ENCODE measurements at regions not wholly inside any gene's neighbourhood (a gene's known extent, or its start where the extent isn't known, plus 50 kb on each side); places are given as distances from the start of the nearest gene placed in this dataset.

- no peak for FAIRE-seq
- no peak overlapping the region for H3K27ac ChIP-seq (ENCODE audit: control insufficient read depth, insufficient read depth, low read length)
- no peak overlapping the region for H3K4me3 ChIP-seq (ENCODE audit: control insufficient read depth in 2 of 3, extremely low read depth in 1 of 3, insufficient read depth in 2 of 3, low read depth in 1 of 3, low read length in 3 of 3)
These were observed 1360.7 kb downstream of the ADGRL3 start for GRCh38 chr4:62560858-62561257.

GRCh38 chr4:62550121-62550520 is 1350.0 kb downstream of the ADGRL3 start:
- Histone ChIP-seq H3K79me2 (ENCODE audit: control insufficient read depth, insufficient read depth, low read length) (no peaks in the 10 kb centered on the region), H3K36me3 (ENCODE audit: control insufficient read depth in 2 of 2, extremely low read depth in 1 of 2, insufficient read depth in 2 of 2, low read length in 2 of 2) (no peaks in the 10 kb centered on the region), H4K20me1 (ENCODE audit: control insufficient read depth, extremely low read depth, insufficient read depth, low read length) (no peaks in the 10 kb centered on the region), H3K4me1 (ENCODE audit: control insufficient read depth, extremely low read depth, insufficient read depth, low read length) (no peaks in the 10 kb centered on the region), H3K9me3 (ENCODE audit: control insufficient read depth, low read depth, low read length) (no peaks in the 10 kb centered on the region), H3K4me2 (ENCODE audit: control insufficient read depth, extremely low read depth, insufficient read depth, low read depth, low read length) (no peak overlapping the region), H3K9ac (ENCODE audit: control insufficient read depth, extremely low read depth, insufficient read depth, low read length) (no peak overlapping the region), H2AFZ (ENCODE audit: control insufficient read depth, low read length) (no peak overlapping the region), H3K27me3 (ENCODE audit: control insufficient read depth, extremely low read depth, insufficient read depth, low read length) (no peaks in the 10 kb centered on the region), H3K4me3 (ENCODE audit: control insufficient read depth in 2 of 3, extremely low read depth in 1 of 3, insufficient read depth in 2 of 3, low read depth in 1 of 3, low read length in 3 of 3) (no peak overlapping the region), H3K27ac (ENCODE audit: control insufficient read depth, insufficient read depth, low read length) (no peak overlapping the region), H3K9me1 (ENCODE audit: control insufficient read depth, extremely low read depth, insufficient read depth, low read length) (no peaks in the 10 kb centered on the region)
- no peak for TF ChIP-seq EZH2 (IDR thresholded peaks at IDR 0.05; ENCODE audit: low read length)
- TF ChIP-seq, protein P1, sequence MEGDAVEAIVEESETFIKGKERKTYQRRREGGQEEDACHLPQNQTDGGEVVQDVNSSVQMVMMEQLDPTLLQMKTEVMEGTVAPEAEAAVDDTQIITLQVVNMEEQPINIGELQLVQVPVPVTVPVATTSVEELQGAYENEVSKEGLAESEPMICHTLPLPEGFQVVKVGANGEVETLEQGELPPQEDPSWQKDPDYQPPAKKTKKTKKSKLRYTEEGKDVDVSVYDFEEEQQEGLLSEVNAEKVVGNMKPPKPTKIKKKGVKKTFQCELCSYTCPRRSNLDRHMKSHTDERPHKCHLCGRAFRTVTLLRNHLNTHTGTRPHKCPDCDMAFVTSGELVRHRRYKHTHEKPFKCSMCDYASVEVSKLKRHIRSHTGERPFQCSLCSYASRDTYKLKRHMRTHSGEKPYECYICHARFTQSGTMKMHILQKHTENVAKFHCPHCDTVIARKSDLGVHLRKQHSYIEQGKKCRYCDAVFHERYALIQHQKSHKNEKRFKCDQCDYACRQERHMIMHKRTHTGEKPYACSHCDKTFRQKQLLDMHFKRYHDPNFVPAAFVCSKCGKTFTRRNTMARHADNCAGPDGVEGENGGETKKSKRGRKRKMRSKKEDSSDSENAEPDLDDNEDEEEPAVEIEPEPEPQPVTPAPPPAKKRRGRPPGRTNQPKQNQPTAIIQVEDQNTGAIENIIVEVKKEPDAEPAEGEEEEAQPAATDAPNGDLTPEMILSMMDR (optimal IDR thresholded peaks at IDR 0.05 in 1 of 3, IDR thresholded peaks at IDR 0.05 in 1 of 3, conservative IDR thresholded peaks at IDR 0.05 in 1 of 3; ENCODE audit: extremely low read depth in 1 of 3, insufficient read depth in 2 of 3, low read length in 3 of 3), result no peak
- FAIRE-seq, result no peak
- dilution Hi-C loops (cut with MboI; ENCODE audit: extremely low pct_ligation_motif_present, low sequenced_read_pairs), result no loop called here
- DNase-seq (ENCODE audit: low read depth, low spot score), result no peak

More at GRCh38 chr4:62560858-62561257, 1360.7 kb downstream of the ADGRL3 start:
- H4K20me1 ChIP-seq (ENCODE audit: control insufficient read depth, extremely low read depth, insufficient read depth, low read length), result no peaks in the 10 kb centered on the region
- no peaks in the 10 kb centered on the region for H3K27me3 ChIP-seq (ENCODE audit: control insufficient read depth, extremely low read depth, insufficient read depth, low read length)
- no peaks in the 10 kb centered on the region for H3K9me3 ChIP-seq (ENCODE audit: control insufficient read depth, low read depth, low read length)
- H3K9me1 ChIP-seq (ENCODE audit: control insufficient read depth, extremely low read depth, insufficient read depth, low read length), result no peaks in the 10 kb centered on the region
- no peaks in the 10 kb centered on the region for H3K4me1 ChIP-seq (ENCODE audit: control insufficient read depth, extremely low read depth, insufficient read depth, low read length)
- no peak overlapping the region for H2AFZ ChIP-seq (ENCODE audit: control insufficient read depth, low read length)
- H3K36me3 ChIP-seq (ENCODE audit: control insufficient read depth in 2 of 2, extremely low read depth in 1 of 2, insufficient read depth in 2 of 2, low read length in 2 of 2), result no peaks in the 10 kb centered on the region
- dilution Hi-C loops (cut with MboI; ENCODE audit: extremely low pct_ligation_motif_present, low sequenced_read_pairs), result no loop called here
- no peak overlapping the region for H3K4me2 ChIP-seq (ENCODE audit: control insufficient read depth, extremely low read depth, insufficient read depth, low read depth, low read length)
- TF ChIP-seq, protein P1 (optimal IDR thresholded peaks at IDR 0.05 in 1 of 3, IDR thresholded peaks at IDR 0.05 in 1 of 3, conservative IDR thresholded peaks at IDR 0.05 in 1 of 3; ENCODE audit: extremely low read depth in 1 of 3, insufficient read depth in 2 of 3, low read length in 3 of 3), result no peak
- TF ChIP-seq EZH2 (IDR thresholded peaks at IDR 0.05; ENCODE audit: low read length), result no peak
- no peak for DNase-seq (ENCODE audit: low read depth, low spot score)
- H3K9ac ChIP-seq (ENCODE audit: control insufficient read depth, extremely low read depth, insufficient read depth, low read length), result no peak overlapping the region
- no peaks in the 10 kb centered on the region for H3K79me2 ChIP-seq (ENCODE audit: control insufficient read depth, insufficient read depth, low read length)

Measured in keratinocyte (primary cell).